ENCODE measurements at regions not wholly inside any gene's neighbourhood (a gene's known extent, or its start where the extent isn't known, plus 50 kb on each side); places are given as distances from the start of the nearest gene placed in this dataset.

GRCh38 chr7:68247126-68247525, 1250.5 kb downstream of the TYW1 start:
- H3K4me3 ChIP-seq (ENCODE audit: low read length): no peak overlapping the region
- H3K9ac ChIP-seq (ENCODE audit: low read length): no peak overlapping the region
- no peak overlapping the region for H2AFZ ChIP-seq (ENCODE audit: low read length)
- no peaks in the 10 kb centered on the region for H3F3A ChIP-seq (ENCODE audit: low read length, unreplicated experiment)
- H4K20me1 ChIP-seq (ENCODE audit: low read length): no peaks in the 10 kb centered on the region
- POLR2A ChIA-PET (ENCODE audit: unreplicated experiment): no interaction called here
- no peak overlapping the region for H3K27ac ChIP-seq (ENCODE audit: low read length)
- no TSS peak for BruUV-seq (replicated peaks)
- DNase-seq (no peak), ATAC-seq (no peak)
- no peaks in the 10 kb centered on the region for H3K36me3 ChIP-seq (ENCODE audit: low read depth, low read length)
- no peaks in the 10 kb centered on the region for H3K9me2 ChIP-seq (replicated peaks; ENCODE audit: low read length)
- CTCF ChIA-PET: no interaction called here
- no peak for TF ChIP-seq EZH2 (IDR thresholded peaks at IDR 0.05; ENCODE audit: low read length, unreplicated experiment)
- TF ChIP-seq, protein P1, sequence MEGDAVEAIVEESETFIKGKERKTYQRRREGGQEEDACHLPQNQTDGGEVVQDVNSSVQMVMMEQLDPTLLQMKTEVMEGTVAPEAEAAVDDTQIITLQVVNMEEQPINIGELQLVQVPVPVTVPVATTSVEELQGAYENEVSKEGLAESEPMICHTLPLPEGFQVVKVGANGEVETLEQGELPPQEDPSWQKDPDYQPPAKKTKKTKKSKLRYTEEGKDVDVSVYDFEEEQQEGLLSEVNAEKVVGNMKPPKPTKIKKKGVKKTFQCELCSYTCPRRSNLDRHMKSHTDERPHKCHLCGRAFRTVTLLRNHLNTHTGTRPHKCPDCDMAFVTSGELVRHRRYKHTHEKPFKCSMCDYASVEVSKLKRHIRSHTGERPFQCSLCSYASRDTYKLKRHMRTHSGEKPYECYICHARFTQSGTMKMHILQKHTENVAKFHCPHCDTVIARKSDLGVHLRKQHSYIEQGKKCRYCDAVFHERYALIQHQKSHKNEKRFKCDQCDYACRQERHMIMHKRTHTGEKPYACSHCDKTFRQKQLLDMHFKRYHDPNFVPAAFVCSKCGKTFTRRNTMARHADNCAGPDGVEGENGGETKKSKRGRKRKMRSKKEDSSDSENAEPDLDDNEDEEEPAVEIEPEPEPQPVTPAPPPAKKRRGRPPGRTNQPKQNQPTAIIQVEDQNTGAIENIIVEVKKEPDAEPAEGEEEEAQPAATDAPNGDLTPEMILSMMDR (conservative IDR thresholded peaks at IDR 0.05; ENCODE audit: low read depth, low read length): no peak
- TF ChIP-seq EZH2phosphoT487 (IDR thresholded peaks at IDR 0.05; ENCODE audit: borderline replicate concordance, low read length): no peak
- H3K9me3 ChIP-seq (ENCODE audit: low read length): peaks cover 6% of the 10 kb centered on the region; the same call in 1 of the 2 replicates
- H3K27me3 ChIP-seq (ENCODE audit: low read length): no peaks in the 10 kb centered on the region
- no peak overlapping the region for H3K4me2 ChIP-seq (ENCODE audit: low read length)
- no peaks in the 10 kb centered on the region for H3K4me1 ChIP-seq (ENCODE audit: insufficient read depth, low read length)
- intact Hi-C loops (cut with micrococcal nuclease): no loop called here
- H3K79me2 ChIP-seq (ENCODE audit: low read length): no peaks in the 10 kb centered on the region

- no peak overlapping the region for H3K4me2 ChIP-seq (ENCODE audit: low read length)
- no peak overlapping the region for H2AFZ ChIP-seq (ENCODE audit: low read length)
- ATAC-seq: no peak
- H3K9ac ChIP-seq (ENCODE audit: low read length): no peak overlapping the region
- intact Hi-C loops (cut with micrococcal nuclease): no loop called here
- no peaks in the 10 kb centered on the region for H4K20me1 ChIP-seq (ENCODE audit: low read length)
- H3K36me3 ChIP-seq (ENCODE audit: low read depth, low read length): no peaks in the 10 kb centered on the region
- no peak for DNase-seq
- no peaks in the 10 kb centered on the region for H3K79me2 ChIP-seq (ENCODE audit: low read length)
- no peaks in the 10 kb centered on the region for H3K4me1 ChIP-seq (ENCODE audit: insufficient read depth, low read length)
- no peak overlapping the region for H3K4me3 ChIP-seq (ENCODE audit: low read length)
- H3K27ac ChIP-seq (ENCODE audit: low read length): no peak overlapping the region
- ChIA-PET POLR2A (ENCODE audit: unreplicated experiment) (no interaction called here), CTCF (no interaction called here)
- TF ChIP-seq EZH2 (IDR thresholded peaks at IDR 0.05; ENCODE audit: low read length, unreplicated experiment) (no peak), EZH2phosphoT487 (IDR thresholded peaks at IDR 0.05; ENCODE audit: borderline replicate concordance, low read length) (no peak)
- TF ChIP-seq, protein P1 (conservative IDR thresholded peaks at IDR 0.05; ENCODE audit: low read depth, low read length): no peak
- peaks cover 6% of the 10 kb centered on the region; the same call in 1 of the 2 replicates for H3K9me3 ChIP-seq (ENCODE audit: low read length)
- no TSS peak for BruUV-seq (replicated peaks)
- H3K9me2 ChIP-seq (replicated peaks; ENCODE audit: low read length): no peaks in the 10 kb centered on the region
- H3K27me3 ChIP-seq (ENCODE audit: low read length): no peaks in the 10 kb centered on the region
- no peaks in the 10 kb centered on the region for H3F3A ChIP-seq (ENCODE audit: low read length, unreplicated experiment)
These were observed 1250.9 kb downstream of the TYW1 start for GRCh38 chr7:68247571-68247970.

DNA sequence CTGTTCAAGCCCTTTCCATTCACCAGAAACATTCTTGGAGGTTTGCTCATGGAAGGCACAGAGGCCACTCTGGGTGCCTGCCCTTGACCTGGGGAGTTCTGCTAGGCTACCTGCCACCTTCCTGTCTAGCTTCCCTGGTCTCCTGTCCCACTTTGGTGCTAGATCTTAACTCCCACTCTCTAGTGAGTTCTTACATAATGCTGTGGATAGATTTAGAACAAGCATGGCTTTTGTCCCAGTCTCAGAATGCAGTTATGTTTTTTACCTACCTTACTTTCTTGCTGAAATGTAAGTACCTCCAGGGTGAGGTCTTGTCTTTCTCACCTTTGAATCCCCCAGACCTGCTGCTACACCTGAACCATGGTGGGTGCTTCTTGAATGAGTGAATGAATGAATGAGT, 1252.3 kb downstream of the TYW1 start:
- intact Hi-C loops (cut with micrococcal nuclease): no loop called here
- Histone ChIP-seq H2AFZ (ENCODE audit: low read length) (no peak overlapping the region), H3K4me1 (ENCODE audit: insufficient read depth, low read length) (no peaks in the 10 kb centered on the region), H3K4me2 (ENCODE audit: low read length) (no peak overlapping the region), H3K9me3 (ENCODE audit: low read length) (peaks cover 6% of the 10 kb centered on the region; the same call in 1 of the 2 replicates), H4K20me1 (ENCODE audit: low read length) (no peaks in the 10 kb centered on the region), H3K27ac (ENCODE audit: low read length) (no peak overlapping the region), H3K27me3 (ENCODE audit: low read length) (no peaks in the 10 kb centered on the region), H3K36me3 (ENCODE audit: low read depth, low read length) (no peaks in the 10 kb centered on the region), H3K4me3 (ENCODE audit: low read length) (no peak overlapping the region), H3K79me2 (ENCODE audit: low read length) (no peaks in the 10 kb centered on the region), H3K9ac (ENCODE audit: low read length) (no peak overlapping the region), H3F3A (ENCODE audit: low read length, unreplicated experiment) (no peaks in the 10 kb centered on the region), H3K9me2 (replicated peaks; ENCODE audit: low read length) (no peaks in the 10 kb centered on the region)
- no TSS peak for BruUV-seq (replicated peaks)
- POLR2A ChIA-PET (ENCODE audit: unreplicated experiment): no interaction called here
- TF ChIP-seq, protein P1 (conservative IDR thresholded peaks at IDR 0.05; ENCODE audit: low read depth, low read length): no peak
- no peak for TF ChIP-seq EZH2 (IDR thresholded peaks at IDR 0.05; ENCODE audit: low read length, unreplicated experiment)
- TF ChIP-seq EZH2phosphoT487 (IDR thresholded peaks at IDR 0.05; ENCODE audit: borderline replicate concordance, low read length): no peak
- ATAC-seq: no peak
- DNase-seq: no peak
- CTCF ChIA-PET: no interaction called here
